Tongue (tissue), 1 donor: ENCODE measurements at regions not wholly inside any gene's neighbourhood (a gene's known extent, or its start where the extent isn't known, plus 50 kb on each side); places are given as distances from the start of the nearest gene placed in this dataset.

Experiments
- DNase-seq: peaks from one replicate; pipeline ENCODE4 v3.0.0-alpha.2; 2015

- no peak for DNase-seq
Observed at GRCh38 chr2:100766256-100766655, 53.7 kb upstream of the NPAS2 start.

GRCh38 chr2:100766806-100767205 lies 53.1 kb upstream of the NPAS2 start:
- no peak for DNase-seq

- DNase-seq, result peak; percentile 77
Observed at GRCh38 chr2:100767224-100767653, 52.7 kb upstream of the NPAS2 start.

- no peak for DNase-seq
Observed at GRCh38 chr2:100767810-100768806, 51.8 kb upstream of the NPAS2 start.
